Ovary (tissue), 7 donors: ENCODE measurements at regions not wholly inside any gene's neighbourhood (a gene's known extent, or its start where the extent isn't known, plus 50 kb on each side); places are given as distances from the start of the nearest gene placed in this dataset.

Experiments used
- DNase-seq, 5 donors: peaks; one replicate each; pipeline ENCODE4 v3.0.0-alpha.2; 2019 to 2020
- H3K27ac ChIP-seq, 2 donors: fragments of 200-600 bp; one replicate each; pipeline versions ENCODE4 v1.5.1 to v1.8.0; 2019 to 2022
- H3K27me3 ChIP-seq: fragments of 200-600 bp; one replicate; pipeline ENCODE4 v1.8.0; 2022
- H3K36me3 ChIP-seq: fragments of 200-600 bp; sonication (generic); one replicate; pipeline ENCODE4 v1.5.1; 2019
- H3K4me1 ChIP-seq: one replicate; pipeline ENCODE4 v1.8.1; 2013; ENCODE audit warnings: mild to moderate bottlenecking, moderate library complexity; ENCODE audit not compliant: insufficient read depth
- H3K4me3 ChIP-seq: fragments of 200-600 bp; sonication (generic); one replicate; pipeline ENCODE4 v1.5.1; 2017
- H3K9me3 ChIP-seq, 2 donors: fragments of 200-600 bp in 1 of 2; sonication (generic) in 1 of 2; one replicate each; pipeline versions ENCODE4 v1.5.1 to v1.8.1; 2013 to 2019; ENCODE audit warnings: mild to moderate bottlenecking in 1 of 2, moderate library complexity in 1 of 2
- CTCF ChIP-seq, 3 donors: fragments of 450-650 bp in 2 of 3; fragments of 200-600 bp in 1 of 3; IDR thresholded peaks; one replicate each; pipeline versions ENCODE4 v1.5.1 to v1.8.0; 2016 to 2022; ENCODE audit warnings: antibody characterized with exemption in 3 of 3, mild to moderate bottlenecking in 1 of 3
- EP300 ChIP-seq: sonication (generic); formaldehyde crosslinking; IDR thresholded peaks from one replicate; pipeline ENCODE4 v1.6.1; 2017; ENCODE audit warnings: antibody characterized with exemption
- POLR2A ChIP-seq: fragments of 450-650 bp; IDR thresholded peaks from one replicate; pipeline ENCODE4 v1.6.1; 2017; ENCODE audit warnings: antibody characterized with exemption, mild to moderate bottlenecking, moderate library complexity
- WGBS, 3 donors: extraction: QIAGEN DNeasy Blood & Tissue Kit in 1 of 3; methylation state at CpG; one replicate each; pipeline versions ENCODE4 v1.1.5 to v1.1.7; 2013 to 2017; 5-methylcytosine and 5-hydroxymethylcytosine counted together
- intact Hi-C, 4 donors: fragments of 100-400 bp; cut with DNase I; formaldehyde crosslinking; loops; one replicate each; pipeline versions ENCODE4 v1.11.0 to v1.15.1; 2022 to 2023
- donor health status: DM: no; HTN: no; CAD: no; lungs with moderate emphysema.
- donor health status: DM: no; HTN: no; CAD: no.
- donor health status: Bipolar disorder and iron deficiency.
- donor health status: DM: no; HTN: no; CAD: no.
- donor health status: DM: yes; HTN: yes; CAD: no.

- Histone ChIP-seq H3K27ac (no peak overlapping the region), H3K36me3 (no peaks in the 10 kb centered on the region), H3K4me1 (no peaks in the 10 kb centered on the region), H3K9me3 (no peaks in the 10 kb centered on the region), H3K4me3 (no peak overlapping the region), H3K27me3 (no peaks in the 10 kb centered on the region)
- TF ChIP-seq POLR2A: no peak
- TF ChIP-seq CTCF (IDR thresholded peaks at IDR 0.05): no peak
- TF ChIP-seq EP300: no peak
- WGBS, 3 donors: 77 to 86% (median 78%) methylated on average over 2 of the region's 2 CpGs
- no peak for DNase-seq
- intact Hi-C loops: no loop called here
Observed at GRCh38 chr11:119816660-119817059, 87.7 kb upstream of the NECTIN1 start.

GRCh38 chr11:119814766-119815165 lies 85.8 kb upstream of the NECTIN1 start:
- Histone ChIP-seq H3K4me3 (no peak overlapping the region), H3K27ac (no peak overlapping the region), H3K4me1 (no peaks in the 10 kb centered on the region), H3K9me3 (no peaks in the 10 kb centered on the region), H3K27me3 (no peaks in the 10 kb centered on the region), H3K36me3 (no peaks in the 10 kb centered on the region)
- intact Hi-C loops: no loop called here
- DNase-seq: no peak
- TF ChIP-seq CTCF (IDR thresholded peaks at IDR 0.05): no peak
- TF ChIP-seq EP300: no peak
- TF ChIP-seq POLR2A: no peak

GRCh38 chr11:119810478-119811232 lies 81.7 kb upstream of the NECTIN1 start:
- no peak overlapping the region for H3K27ac ChIP-seq
- no peak for DNase-seq
- no peaks in the 10 kb centered on the region for H3K36me3 ChIP-seq
- no peaks in the 10 kb centered on the region for H3K4me1 ChIP-seq
- intact Hi-C loops: no loop called here
- no peaks in the 10 kb centered on the region for H3K9me3 ChIP-seq
- H3K4me3 ChIP-seq: no peak overlapping the region
- no peaks in the 10 kb centered on the region for H3K27me3 ChIP-seq
- TF ChIP-seq EP300: no peak
- TF ChIP-seq POLR2A: no peak
- no peak for TF ChIP-seq CTCF (IDR thresholded peaks at IDR 0.05)
- 88 to 92% (median 91%) methylated on average over 14 of the region's 14 CpGs for WGBS, 3 donors

- no peaks in the 10 kb centered on the region for H3K9me3 ChIP-seq
- H3K4me3 ChIP-seq: no peak overlapping the region
- WGBS, 3 donors: 43 to 58% (median 57%) methylated on average over 7 of the region's 7 CpGs
- TF ChIP-seq POLR2A: no peak
- no peak for TF ChIP-seq EP300
- no peak for TF ChIP-seq CTCF (IDR thresholded peaks at IDR 0.05)
- DNase-seq: no peak
- intact Hi-C loops: no loop called here
- no peaks in the 10 kb centered on the region for H3K27me3 ChIP-seq
- H3K36me3 ChIP-seq: no peaks in the 10 kb centered on the region
- no peaks in the 10 kb centered on the region for H3K4me1 ChIP-seq
- H3K27ac ChIP-seq: no peak overlapping the region
Observed at GRCh38 chr11:119809346-119809745, 80.3 kb upstream of the NECTIN1 start.
